Choroid plexus epithelial cell (primary cell): ENCODE measurements at regions not wholly inside any gene's neighbourhood (a gene's known extent, or its start where the extent isn't known, plus 50 kb on each side); places are given as distances from the start of the nearest gene placed in this dataset.
"Not testable (repeated sequence)": the region's sequence is repeated elsewhere in the genome, so short reads cannot be mapped to it uniquely, and the experiment has no call there.

Experiments
- DNase-seq: peaks from one replicate; pipeline ENCODE4 v3.0.0-alpha.2; 2010; ENCODE audit warnings: low read depth
- H3K4me3 ChIP-seq: 2 replicates; pipeline ENCODE4 v1.5.1; 2011; ENCODE audit warnings: low read depth, mild to moderate bottlenecking, control low read depth, low read length, moderate library complexity
- CTCF ChIP-seq: conservative IDR thresholded peaks from 2 replicates; pipeline ENCODE4 v1.5.1; 2011; ENCODE audit warnings: low read depth, mild to moderate bottlenecking, control low read depth, inconsistent platforms, low read length, moderate library complexity

DNA sequence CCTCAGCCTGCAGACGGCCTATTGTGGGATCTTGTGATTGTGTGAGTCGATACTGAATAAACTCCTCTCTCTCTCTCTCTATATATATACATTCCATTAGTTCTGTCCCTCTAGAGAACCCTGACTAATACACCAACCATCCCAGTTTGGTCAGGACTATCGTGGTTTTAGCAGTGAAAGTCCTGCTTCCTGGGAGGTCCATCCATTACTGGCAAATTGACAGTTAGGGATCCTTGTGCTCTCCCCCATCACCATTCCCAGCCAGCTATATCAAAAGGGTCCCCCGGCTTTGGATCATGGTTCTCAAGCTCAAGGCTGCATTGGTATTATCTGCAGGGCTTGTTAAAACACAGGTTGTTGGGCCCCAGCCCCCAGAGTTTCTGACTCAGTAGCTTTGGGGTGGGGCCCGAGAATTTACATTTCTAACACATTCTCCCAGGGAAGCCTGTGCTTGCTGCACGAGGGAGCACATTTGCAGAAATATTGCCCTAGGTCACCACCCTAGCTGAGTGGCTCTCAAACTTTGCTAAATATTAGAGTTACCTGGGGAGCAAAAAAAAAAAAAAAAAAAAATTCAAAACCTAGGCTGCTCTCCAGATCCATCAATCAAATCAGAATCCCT, 899.1 kb upstream of the AUTS2 start:
- peak; percentile 79 for DNase-seq
- TF ChIP-seq CTCF, result no peak
- H3K4me3 ChIP-seq, result no peak overlapping the region

DNA sequence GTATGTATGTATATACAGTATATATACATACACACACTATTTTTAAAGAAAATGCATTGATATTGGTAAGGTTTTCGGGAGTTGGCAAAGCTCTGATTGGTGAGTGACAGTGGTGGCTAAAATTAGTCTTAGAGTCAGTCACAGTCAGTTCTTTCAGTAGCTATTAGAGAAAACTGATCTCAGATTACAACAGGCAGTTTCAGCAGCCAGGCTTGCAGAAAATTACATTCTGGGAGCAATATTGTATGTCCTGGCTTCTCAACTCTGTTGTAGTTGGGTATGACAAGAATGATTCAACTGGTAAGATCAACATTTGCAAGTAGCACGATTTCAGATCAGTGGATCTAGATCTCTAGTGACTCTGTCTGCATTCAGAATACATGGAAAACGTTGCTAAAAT, 897.9 kb upstream of the AUTS2 start:
- H3K4me3 ChIP-seq, result no peak overlapping the region
- TF ChIP-seq CTCF, result no peak
- DNase-seq, result peak; percentile 65

GRCh38 chr7:68706291-68706690, 892.0 kb upstream of the AUTS2 start:
- DNase-seq, result peak; percentile 85
- no peak overlapping the region for H3K4me3 ChIP-seq
- no peak for TF ChIP-seq CTCF

GRCh38 chr7:68707159-68707558, 891.1 kb upstream of the AUTS2 start:
- no peak overlapping the region for H3K4me3 ChIP-seq
- TF ChIP-seq CTCF, result no peak
- no peak for DNase-seq

DNA sequence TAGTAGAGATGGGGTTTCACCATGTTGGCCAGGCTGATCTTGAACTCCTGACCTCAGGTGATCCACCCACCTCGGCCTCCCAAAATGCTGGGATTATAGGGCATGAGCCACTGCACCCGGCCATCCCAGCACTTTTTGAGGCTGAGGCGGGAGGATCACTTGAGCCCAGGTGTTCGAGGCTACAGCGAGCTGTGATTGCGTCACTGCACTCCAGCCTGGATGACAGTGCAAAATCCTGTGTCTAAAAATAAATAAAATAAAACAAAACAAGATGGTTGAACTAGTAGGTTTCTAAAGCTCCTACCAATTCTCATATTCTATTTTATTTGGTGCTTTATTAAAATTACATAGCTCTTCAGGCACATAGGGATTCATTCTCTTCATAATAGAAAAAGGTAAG, 890.3 kb upstream of the AUTS2 start:
- no peak for TF ChIP-seq CTCF
- H3K4me3 ChIP-seq, result no peak overlapping the region
- no peak for DNase-seq

DNA sequence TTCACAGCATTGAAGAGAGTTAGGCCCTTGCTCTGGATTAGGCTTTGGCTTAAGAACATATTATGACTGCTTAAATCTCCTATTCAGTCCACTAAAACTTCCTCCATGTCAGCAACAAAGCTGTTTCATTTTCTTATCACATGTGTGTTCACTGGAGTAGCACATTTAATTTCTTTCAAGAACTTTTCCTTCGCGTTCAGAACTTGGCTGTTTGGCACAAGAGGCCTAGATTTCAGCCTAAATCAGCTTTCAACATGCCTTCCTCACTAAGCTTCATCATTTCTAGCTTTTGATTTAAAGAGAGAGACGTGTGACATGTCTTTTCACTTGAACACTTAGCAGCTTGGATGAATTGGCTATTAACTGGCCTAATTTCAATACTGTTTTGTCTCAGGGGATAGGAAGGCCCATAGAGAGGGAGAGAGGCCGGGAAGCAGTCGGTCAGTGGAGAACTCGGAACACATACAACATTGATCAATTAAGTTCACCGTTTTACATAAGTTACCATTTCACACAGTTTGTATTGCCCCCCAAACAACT, 885.2 kb upstream of the AUTS2 start:
- no peak for TF ChIP-seq CTCF
- no peak for DNase-seq
- no peak overlapping the region for H3K4me3 ChIP-seq

DNA sequence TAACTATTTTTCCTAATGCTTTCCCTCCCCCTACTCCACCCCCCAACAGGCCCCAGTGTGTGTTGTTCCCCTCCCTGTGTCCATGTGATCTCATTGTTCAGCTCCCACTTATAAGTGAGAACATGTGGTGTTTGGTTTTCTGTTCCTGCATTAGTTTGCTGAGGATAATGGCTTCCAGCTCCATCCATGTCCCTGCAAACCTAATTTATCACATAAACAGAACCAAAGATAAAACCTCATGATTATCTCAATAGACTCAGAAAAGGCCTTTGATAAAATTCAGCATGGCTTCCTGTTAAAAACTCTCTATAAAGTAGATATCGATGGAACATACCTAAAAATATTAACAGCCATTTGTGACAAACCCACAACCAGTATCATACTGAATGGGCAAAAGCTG, 884.1 kb upstream of the AUTS2 start:
- H3K4me3 ChIP-seq, DNase-seq: not testable (repeated sequence)
